KMS-11 (cell line): ENCODE measurements at regions not wholly inside any gene's neighbourhood (a gene's known extent, or its start where the extent isn't known, plus 50 kb on each side); places are given as distances from the start of the nearest gene placed in this dataset.

ENCODE experiments used
- H2AFZ ChIP-seq: fragments of 200-600 bp; sonication (generic); 2 replicates; pipeline ENCODE4 v1.6.1; 2016; ENCODE audit warnings: antibody characterized with exemption, mixed run types, low read depth
- H3K27ac ChIP-seq: fragments of 200-600 bp; sonication (generic); 2 replicates; pipeline ENCODE4 v1.6.1; 2016; ENCODE audit warnings: mild to moderate bottlenecking, mixed run types
- H3K27me3 ChIP-seq: fragments of 200-600 bp; sonication (generic); 2 replicates; pipeline ENCODE4 v1.6.1; 2017; ENCODE audit warnings: mild to moderate bottlenecking, low read depth, mixed run types, moderate library complexity; ENCODE audit not compliant: insufficient read depth
- H3K36me3 ChIP-seq: fragments of 200-600 bp; sonication (generic); 2 replicates; pipeline ENCODE4 v1.6.1; 2017; ENCODE audit warnings: mild to moderate bottlenecking, mixed run types; ENCODE audit not compliant: insufficient read depth
- H3K4me1 ChIP-seq: fragments of 200-600 bp; sonication (generic); 2 replicates; pipeline ENCODE4 v1.6.1; 2016; ENCODE audit warnings: mild to moderate bottlenecking, low read depth, mixed run types; ENCODE audit not compliant: poor library complexity, severe bottlenecking
- H3K4me2 ChIP-seq: fragments of 200-600 bp; sonication (generic); 2 replicates; pipeline ENCODE4 v1.7.0; 2016; ENCODE audit warnings: mild to moderate bottlenecking, mixed run types
- H3K4me3 ChIP-seq: fragments of 200-600 bp; sonication (generic); IDR thresholded peaks from 2 replicates; pipeline ENCODE4 v1.6.1; 2017; ENCODE audit warnings: low read depth, low read length, mixed read lengths; ENCODE audit not compliant: insufficient read depth
- H3K79me2 ChIP-seq: fragments of 200-600 bp; sonication (generic); 2 replicates; pipeline ENCODE4 v1.6.1; 2016; ENCODE audit warnings: low read depth, mixed run types; ENCODE audit not compliant: insufficient read depth
- H3K9ac ChIP-seq: fragments of 200-600 bp; sonication (generic); 2 replicates; pipeline ENCODE4 v1.6.1; 2016; ENCODE audit warnings: mild to moderate bottlenecking, mixed run types
- H4K20me1 ChIP-seq: fragments of 200-600 bp; sonication (generic); 2 replicates; pipeline ENCODE4 v1.6.1; 2016; ENCODE audit warnings: mild to moderate bottlenecking, mixed run types; ENCODE audit not compliant: insufficient read depth
- TF ChIP-seq, protein P1 (sequence below): fragments of 200-600 bp; sonication (generic); conservative IDR thresholded peaks from 2 replicates; pipeline ENCODE4 v1.6.1; 2017; ENCODE audit warnings: low read depth, mild to moderate bottlenecking, antibody characterized with exemption, low read length, moderate library complexity, mixed read lengths

DNA sequence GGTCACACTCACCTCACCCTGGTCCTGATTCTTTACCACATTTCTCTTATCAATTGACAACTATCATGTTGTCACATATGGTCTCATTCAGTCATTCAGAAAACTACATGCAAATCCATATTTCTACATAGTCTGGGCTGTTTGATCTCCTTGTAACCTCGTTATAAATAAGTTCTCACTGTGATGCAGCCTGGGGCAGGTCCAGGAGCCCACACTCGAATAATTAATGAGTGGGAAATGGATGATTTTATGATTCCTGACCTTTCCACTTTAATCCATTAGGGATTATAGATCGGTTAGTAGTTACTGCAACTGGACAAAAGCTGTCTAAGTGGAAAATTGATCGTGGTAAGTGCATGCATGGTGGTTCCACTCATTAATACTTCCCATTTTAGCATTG, 636.3 kb upstream of the TENM4 start:
- Histone ChIP-seq H3K4me3 (no peak overlapping the region), H2AFZ (no peak overlapping the region), H3K4me2 (no peak overlapping the region), H3K36me3 (no peaks in the 10 kb centered on the region), H4K20me1 (no peaks in the 10 kb centered on the region), H3K9ac (no peak overlapping the region), H3K4me1 (no peaks in the 10 kb centered on the region), H3K79me2 (no peaks in the 10 kb centered on the region), H3K27me3 (no peaks in the 10 kb centered on the region), H3K27ac (no peak overlapping the region)
- TF ChIP-seq, protein P1, sequence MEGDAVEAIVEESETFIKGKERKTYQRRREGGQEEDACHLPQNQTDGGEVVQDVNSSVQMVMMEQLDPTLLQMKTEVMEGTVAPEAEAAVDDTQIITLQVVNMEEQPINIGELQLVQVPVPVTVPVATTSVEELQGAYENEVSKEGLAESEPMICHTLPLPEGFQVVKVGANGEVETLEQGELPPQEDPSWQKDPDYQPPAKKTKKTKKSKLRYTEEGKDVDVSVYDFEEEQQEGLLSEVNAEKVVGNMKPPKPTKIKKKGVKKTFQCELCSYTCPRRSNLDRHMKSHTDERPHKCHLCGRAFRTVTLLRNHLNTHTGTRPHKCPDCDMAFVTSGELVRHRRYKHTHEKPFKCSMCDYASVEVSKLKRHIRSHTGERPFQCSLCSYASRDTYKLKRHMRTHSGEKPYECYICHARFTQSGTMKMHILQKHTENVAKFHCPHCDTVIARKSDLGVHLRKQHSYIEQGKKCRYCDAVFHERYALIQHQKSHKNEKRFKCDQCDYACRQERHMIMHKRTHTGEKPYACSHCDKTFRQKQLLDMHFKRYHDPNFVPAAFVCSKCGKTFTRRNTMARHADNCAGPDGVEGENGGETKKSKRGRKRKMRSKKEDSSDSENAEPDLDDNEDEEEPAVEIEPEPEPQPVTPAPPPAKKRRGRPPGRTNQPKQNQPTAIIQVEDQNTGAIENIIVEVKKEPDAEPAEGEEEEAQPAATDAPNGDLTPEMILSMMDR: no peak

DNA sequence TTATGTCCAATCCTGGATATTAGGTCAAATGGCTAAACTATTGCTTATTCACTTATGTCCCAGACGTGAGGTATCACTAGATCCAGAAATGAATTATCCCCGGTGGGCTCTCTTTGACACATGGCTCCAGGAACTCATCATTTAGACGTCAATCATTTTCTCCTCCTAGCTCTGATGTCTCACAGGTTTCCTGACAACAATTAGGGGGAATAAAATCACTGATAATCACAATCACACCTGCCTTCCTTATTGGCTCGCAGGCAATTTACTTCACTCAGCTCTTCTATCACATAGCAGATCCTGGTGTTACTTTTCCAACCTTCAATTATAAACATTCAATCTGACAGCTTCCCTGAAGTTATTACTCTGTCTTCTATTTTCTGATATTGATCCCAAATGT, 634.0 kb upstream of the TENM4 start:
- H4K20me1 ChIP-seq: no peaks in the 10 kb centered on the region
- TF ChIP-seq, protein P1: no peak
- no peaks in the 10 kb centered on the region for H3K27me3 ChIP-seq

DNA sequence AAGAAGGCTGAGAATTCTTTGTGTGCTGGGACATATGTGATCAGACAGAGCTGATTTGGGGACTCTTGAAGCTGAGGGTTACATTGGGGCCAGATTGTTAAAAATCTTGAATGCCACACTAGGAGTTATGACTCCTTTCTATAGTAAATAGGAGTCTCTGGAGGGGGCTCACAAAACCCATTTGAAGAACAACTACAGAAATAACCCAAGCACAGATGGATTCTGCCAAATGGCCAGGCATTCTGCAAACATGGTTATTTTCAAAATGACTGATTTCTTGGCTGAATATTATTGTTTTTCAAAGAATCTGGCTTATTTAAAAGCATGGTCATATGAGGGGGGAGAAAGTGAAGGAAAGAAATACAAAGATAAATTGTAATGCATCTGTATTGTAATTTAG, 625.5 kb upstream of the TENM4 start:
- H3K4me1 ChIP-seq: no peaks in the 10 kb centered on the region
- no peaks in the 10 kb centered on the region for H3K36me3 ChIP-seq
- TF ChIP-seq, protein P1: no peak
- H2AFZ ChIP-seq: no peak overlapping the region
- H3K27me3 ChIP-seq: no peaks in the 10 kb centered on the region
- no peak overlapping the region for H3K4me2 ChIP-seq
- no peak overlapping the region for H3K4me3 ChIP-seq
- H3K79me2 ChIP-seq: no peaks in the 10 kb centered on the region
- no peak overlapping the region for H3K9ac ChIP-seq
- H4K20me1 ChIP-seq: no peaks in the 10 kb centered on the region
- H3K27ac ChIP-seq: no peak overlapping the region

More for the DNA sequence above, 634.0 kb upstream of the TENM4 start:
- Histone ChIP-seq H3K4me2 (no peak overlapping the region), H3K36me3 (no peaks in the 10 kb centered on the region), H3K79me2 (no peaks in the 10 kb centered on the region), H3K27ac (no peak overlapping the region), H2AFZ (no peak overlapping the region), H3K4me1 (no peaks in the 10 kb centered on the region), H3K9ac (no peak overlapping the region), H3K4me3 (no peak overlapping the region)

DNA sequence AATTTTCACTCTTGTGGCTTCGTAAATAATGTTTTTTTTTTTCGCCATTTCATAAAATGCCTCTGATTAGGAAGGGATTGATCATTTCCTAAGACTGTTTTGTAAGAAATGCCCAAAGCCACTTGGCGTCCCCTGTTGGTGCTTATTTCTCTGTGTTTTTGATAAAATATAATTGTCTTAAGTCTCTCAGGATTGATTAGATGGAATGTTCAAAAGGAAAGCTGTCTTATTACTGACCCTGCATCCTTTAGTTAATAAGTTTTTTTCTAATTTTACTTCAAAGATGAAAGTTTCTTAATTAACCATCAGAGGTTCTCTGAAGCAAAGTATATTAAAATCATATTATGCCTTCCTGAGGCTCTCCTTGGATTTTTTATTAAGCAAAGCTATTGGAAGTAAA, 624.3 kb upstream of the TENM4 start:
- Histone ChIP-seq H3K27me3 (no peaks in the 10 kb centered on the region), H3K27ac (no peak overlapping the region), H3K79me2 (no peaks in the 10 kb centered on the region), H3K4me3 (no peak overlapping the region), H3K36me3 (no peaks in the 10 kb centered on the region), H4K20me1 (no peaks in the 10 kb centered on the region), H2AFZ (no peak overlapping the region), H3K9ac (no peak overlapping the region), H3K4me1 (no peaks in the 10 kb centered on the region), H3K4me2 (no peak overlapping the region)
- TF ChIP-seq, protein P1: no peak
